ENCODE measurements at regions not wholly inside any gene's neighbourhood (a gene's known extent, or its start where the extent isn't known, plus 50 kb on each side); places are given as distances from the start of the nearest gene placed in this dataset.

- TF ChIP-seq POLR2AphosphoS5 (IDR thresholded peaks at IDR 0.05; ENCODE audit: low read depth, low read length) (no peak), POLR2A (IDR thresholded peaks at IDR 0.05; ENCODE audit: low read depth, low read length) (no peak)
These were observed 861.1 kb downstream of the DACH1 start for GRCh38 chr13:71005919-71006318.

Data from GM12891 (cell line).